HG03139 (cell line): ENCODE measurements at regions not wholly inside any gene's neighbourhood (a gene's known extent, or its start where the extent isn't known, plus 50 kb on each side); places are given as distances from the start of the nearest gene placed in this dataset.
"Not testable (repeated sequence)": the region's sequence is repeated elsewhere in the genome, so short reads cannot be mapped to it uniquely, and the experiment has no call there.

ENCODE experiments used
- ATAC-seq: cut with Tn5 transposase; IDR thresholded peaks from one replicate; pipeline ENCODE4 v1.9.1; 2021; ENCODE audit not compliant: unreplicated experiment

DNA sequence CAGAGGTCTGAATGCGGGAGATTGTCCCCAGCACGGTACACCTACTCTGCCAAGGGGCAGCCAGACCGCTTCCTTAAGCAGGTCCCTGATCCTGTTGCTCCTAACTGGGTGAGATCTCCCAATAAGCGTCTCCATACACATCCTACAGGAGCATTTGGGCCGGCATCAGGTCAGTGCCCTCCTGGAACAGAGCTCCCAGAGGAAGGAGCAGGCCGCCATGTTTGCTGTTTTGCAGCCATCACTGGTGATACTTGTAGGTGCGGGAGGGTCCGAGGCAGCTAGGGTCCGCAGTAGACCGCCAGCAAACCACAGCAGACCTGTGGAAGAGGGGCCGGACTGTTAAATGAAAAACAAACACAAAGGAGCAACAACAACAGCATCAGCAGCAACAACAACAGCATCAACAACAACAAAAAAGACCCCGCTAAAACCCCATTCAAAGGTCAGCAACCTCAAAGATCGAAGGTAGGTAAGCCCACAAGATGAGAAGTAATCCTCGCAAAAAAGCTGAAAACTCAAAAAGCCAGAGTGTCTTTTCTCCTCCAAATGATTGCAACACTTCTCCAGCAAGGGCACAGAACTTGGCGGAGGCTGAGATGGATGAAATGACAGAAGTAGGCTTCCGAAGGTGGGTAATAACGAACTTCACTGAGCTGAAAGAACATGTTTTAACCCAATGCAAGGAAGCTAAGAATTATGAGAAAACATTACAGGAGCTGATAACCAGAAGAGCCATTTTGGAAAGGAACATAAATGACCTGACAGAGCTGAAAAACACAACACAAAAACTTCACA lies 79.0 kb upstream of the CDH7 start:
- no peak for ATAC-seq

DNA sequence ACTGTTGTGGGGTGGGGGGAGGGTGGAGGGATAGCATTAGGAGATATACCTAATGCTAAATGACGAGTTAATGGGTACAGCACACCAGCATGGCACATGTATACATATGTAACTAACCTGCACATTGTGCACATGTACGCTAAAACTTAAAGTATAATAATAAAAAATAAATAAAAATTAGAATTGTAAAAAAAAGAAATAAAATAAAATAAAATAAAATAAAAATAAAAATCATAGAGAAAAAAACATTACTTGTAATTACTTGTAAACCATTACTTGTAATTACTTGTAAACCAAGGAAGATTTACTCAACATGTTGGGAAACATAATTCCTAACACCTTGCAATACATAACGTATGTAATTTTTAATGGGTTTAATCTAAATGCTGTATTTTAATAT lies 80.7 kb upstream of the CDH7 start:
- ATAC-seq = not testable (repeated sequence)

DNA sequence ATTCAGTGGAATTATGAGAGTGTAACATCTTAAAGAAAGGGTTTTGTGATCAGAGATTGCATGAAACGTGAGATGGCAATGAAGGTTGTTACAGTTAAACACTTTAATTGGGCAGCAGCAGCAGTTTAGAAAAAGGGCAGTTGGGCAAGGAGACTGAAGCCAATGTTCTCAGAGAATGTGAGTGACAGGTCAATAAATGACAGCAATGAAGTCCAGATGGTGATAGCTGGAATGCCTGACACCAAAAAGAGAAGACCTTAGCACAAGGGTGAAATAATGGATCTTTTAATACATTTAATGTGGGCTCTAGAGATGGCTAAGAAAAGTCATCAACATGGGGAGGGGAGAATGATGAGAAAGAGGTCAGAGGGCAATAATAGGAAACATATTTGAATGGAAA lies 89.4 kb upstream of the CDH7 start:
- no peak for ATAC-seq

DNA sequence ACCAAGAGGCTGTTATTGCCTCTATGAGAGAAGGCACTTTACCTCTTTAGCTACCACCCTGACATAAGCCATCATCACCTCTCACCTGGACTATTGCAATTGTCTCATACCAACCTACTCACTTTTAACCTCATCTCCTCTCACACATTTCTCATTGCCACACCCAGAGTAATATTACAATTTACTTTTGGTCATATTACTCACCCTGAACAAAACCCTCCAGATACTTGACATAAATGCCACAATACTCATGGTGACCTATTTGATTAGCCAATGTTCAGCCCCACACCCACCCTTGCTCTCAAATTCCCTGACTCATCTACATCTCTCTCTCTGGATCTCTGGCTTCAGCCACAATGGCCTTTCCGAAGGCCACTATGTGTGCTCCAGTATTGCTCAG lies 90.9 kb upstream of the CDH7 start:
- ATAC-seq = no peak

DNA sequence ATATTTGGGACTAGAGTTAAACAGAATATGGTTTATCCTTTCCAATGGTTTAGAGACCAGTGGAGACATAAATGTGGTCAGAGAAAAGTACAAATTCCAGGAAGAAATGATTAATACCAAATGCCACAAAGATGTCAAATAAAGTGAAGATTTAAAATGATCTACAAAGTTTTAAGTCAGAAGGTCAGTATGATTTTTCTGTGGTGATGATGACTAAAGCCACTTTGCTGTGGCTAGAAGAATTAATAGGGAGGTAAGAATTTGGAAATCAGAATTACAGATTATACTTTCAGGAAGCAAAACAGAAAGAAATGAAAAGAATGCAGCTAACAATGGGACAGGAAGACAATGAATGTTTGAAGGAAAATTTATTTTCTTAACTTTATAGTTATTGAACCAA lies 91.5 kb upstream of the CDH7 start:
- ATAC-seq = no peak

DNA sequence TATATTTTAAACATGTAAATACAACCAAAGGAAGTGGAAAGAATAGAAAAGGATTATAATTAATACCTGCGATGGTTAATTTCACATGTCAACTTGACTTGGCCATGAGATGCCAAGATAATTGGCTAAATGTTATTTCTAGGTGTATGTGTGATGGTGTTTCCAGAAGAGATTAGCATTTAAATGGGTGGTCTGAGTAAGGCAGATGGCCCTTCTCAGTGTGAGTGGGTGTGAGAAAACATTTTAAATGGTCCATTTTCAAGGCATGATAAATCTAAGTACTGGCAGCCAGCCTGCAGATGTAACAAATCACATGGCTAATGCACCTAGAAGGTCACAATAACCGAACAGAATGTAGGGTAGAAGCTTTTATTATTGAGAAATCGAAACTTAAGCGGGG lies 99.6 kb upstream of the CDH7 start:
- no peak for ATAC-seq

DNA sequence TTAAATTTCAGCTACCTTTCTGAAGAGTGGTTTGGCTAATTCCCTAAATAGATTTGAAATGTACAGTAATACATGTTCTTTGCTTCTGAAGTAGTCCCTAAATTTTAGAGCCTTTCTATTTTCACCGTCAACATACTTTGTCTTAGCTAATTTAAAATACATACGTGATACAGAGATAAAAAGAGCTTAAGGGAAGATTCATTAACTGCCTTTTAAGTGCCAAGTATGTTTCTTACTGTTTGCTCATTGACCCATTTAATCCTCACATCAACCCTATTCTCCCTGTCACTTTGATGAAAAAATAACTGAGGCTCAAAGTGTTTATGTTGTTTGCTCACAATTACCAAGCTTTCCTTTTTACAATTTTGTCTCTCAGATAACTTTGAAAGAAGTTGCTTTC lies 118.6 kb upstream of the CDH7 start:
- no peak for ATAC-seq

DNA sequence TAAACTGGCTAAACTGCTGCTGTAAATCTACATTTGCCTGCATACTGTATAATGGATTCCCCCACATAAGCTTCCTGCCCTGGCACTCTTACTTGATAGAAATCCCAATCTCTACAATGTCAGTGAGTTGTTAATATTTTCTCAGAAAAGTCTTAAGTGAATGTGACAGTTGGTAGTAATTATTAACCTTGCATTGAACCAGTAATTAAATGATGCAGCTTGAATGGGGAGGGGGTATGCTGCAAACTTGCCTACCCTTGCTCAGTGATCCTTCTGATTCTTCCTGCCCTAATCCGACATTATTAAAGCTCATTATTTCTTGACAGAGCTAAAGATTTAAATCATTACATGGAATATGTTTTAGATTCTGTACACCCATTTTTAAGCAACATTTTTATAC lies 119.0 kb upstream of the CDH7 start:
- ATAC-seq = no peak

DNA sequence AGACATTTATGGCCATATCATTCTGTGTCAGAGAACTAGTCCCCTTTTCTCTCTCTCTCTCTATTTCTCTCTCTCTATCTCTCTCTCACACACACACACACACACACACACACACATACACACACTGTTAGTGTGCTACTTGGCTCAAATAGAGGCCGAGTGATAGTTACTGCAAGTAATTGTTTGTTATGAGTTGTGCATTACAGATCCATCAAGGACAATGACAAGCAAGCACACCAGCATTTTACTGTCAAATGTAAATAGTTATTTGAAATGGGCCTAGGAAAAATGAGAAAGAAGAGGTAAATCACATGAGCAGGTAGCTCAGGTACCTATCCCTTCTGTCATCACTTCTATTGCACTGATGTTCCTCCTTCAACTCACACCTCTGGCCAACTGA lies 122.4 kb upstream of the CDH7 start:
- ATAC-seq = no peak

DNA sequence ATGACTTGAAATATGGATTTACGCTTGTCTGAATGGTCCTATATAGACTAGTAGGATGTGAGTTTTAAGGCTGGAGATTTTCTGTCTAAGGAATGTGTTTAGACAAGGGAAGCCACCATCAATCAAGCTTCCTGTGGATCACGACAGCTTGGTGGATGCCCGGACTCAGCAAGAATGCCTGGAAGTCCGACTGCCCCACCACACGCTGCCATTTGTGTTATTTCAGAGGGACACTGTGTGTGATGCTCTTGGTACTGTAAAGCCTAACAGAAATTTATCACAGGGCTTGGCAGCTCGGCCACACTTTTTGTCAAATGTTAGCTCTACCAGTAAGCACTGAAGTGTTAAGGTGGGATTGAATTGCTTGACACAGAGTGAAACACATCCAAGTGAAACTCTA lies 127.1 kb upstream of the CDH7 start:
- no peak for ATAC-seq

DNA sequence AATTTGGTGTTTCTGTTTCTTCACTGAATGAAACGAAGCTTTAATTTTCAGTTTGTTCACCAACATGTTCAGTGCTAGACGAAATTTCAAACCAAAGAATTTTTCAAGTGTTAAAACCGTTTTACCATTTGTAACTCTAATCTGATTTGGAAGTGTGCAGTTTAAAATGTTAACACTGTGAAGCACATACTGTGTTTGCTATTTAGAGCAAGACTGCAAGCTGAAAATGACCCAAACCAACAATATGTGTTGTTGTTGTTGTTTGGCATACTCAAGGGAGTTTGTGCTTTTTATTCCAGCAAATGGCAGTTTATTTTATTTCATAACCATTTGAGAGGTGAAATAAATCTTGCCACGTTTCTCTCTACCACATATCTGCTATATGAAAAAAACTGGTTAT lies 128.4 kb upstream of the CDH7 start:
- ATAC-seq = no peak

DNA sequence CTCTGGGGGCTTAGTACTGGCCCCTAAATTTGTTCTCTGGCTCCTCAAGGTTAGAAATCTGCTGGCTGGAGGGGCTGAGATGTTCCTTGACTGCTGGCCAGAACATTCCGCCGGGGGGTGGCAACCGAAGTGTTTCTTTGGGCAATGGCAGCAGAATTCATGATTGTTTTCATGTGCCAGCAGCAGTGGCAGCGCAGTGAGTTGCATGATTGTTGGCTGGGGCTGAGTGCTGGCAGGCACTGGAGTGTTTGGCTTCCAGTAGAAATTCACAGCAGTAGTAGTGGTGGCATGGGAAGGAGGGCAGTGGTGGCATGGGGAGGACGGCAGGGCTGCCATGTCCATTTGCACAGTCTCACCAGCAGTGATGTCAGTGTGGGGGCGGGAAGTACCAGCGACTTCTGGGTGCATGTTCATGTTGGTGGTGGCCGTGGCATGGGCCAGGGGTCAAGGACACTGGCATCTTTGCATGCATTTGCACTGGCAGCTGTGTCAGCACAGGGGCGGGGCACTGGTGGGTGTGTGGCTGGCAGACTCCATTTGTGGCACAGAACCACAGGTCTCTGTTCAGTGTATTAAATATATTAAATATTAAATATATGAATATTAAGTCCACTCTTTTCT lies 130.6 kb upstream of the CDH7 start:
- no peak for ATAC-seq

DNA sequence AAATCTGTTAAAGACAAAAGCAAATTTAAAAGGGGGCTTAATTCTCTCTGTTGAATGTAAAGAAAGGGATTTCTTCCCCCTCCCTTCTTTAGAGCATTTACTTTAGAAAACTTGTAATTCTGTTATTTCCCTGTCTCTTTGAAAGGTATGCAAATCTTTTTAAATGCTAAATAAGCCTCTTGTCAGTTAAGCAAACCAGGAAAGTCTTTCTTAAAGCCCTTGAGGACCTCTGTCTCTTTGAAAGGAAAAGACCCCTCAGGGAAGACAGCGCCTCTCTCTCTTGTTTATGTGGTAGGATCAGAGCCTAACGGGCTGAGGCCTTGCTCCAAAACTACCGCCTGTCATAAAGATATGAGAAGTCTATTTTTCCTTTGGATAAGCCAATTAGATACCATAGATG lies 139.9 kb upstream of the CDH7 start:
- no peak for ATAC-seq

DNA sequence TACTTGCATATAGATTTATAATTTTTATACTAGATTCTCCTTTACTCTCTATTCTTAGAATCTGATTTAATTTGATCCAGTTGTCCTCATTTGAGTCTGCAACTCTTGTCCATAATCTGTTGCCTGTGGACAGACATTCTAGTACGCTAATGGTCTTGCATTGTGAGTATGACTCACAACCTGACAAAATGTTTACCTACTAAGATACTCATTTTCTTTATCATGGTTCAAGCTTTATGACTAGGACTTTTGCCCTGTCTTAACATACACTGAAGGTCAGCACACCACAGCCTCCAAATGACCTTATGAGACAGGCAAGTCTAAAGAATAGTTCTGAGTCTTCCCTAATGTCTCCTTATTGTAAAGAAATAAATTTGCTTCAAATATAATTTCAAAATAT lies 142.3 kb upstream of the CDH7 start:
- ATAC-seq = no peak

DNA sequence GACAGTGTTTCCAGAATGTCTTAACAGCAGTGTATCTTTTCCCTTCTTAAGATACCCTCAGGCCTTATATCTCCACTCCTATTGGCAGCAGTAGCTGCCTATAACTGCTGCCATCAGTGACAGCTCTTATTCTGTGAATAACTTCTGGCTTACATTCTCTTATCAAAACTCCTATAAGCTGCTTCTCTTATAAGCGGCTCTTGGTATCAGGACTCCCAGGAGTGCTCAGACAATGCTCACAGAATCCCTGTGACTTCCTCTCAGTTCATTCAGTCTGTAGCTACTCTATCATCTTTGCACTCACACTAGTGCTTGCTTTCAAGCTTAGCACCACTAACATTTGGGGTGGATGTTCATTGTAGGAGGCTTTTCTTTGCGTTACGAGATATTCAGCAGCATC lies 143.7 kb upstream of the CDH7 start:
- no peak for ATAC-seq

DNA sequence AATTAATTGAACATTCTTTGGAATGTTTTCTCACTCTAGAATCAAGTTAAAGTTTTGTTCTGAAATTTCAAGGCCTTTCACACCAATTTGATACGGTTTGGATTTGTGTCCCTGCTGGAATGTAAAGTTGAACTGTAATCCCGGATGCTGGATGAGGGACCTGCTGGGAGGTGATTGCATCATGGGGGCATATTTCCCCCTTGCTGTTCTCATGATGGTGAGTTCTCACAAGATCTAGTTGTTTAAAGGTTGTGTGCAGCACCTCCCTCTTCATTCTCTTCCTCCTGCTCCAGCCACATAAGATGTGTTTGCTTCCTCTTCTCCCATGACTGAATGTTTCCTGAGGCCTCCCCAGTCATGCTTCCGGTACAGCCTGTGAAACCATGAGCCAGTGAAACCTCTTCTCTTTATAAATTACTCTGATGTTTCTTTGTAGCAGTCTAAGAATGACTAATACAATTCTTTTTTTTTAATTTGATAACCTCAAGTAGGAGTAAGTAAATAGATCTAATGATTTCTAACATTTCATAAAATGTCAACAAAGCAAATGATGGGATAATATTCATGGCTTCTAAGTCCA lies 144.2 kb upstream of the CDH7 start:
- ATAC-seq = no peak

DNA sequence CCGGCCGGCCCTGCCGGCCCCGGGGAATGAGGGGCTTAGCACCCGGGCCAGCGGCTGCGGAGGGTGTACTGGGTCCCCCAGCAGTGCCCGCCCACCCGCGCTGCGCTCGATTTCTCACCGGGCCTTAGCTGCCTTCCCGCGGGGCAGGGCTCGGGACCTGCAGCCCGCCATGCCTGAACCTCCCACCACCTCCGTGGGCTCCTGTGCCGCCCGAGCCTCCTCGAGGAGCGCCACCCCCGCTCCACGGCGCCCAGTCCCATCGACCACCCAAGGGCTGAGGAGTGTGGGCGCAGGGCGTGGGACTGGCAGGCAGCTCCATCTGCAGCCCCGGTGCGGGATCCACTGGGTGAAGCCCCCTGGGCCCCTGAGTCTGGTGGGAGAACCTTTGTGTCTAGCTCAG lies 145.5 kb upstream of the CDH7 start:
- not testable (repeated sequence) for ATAC-seq

DNA sequence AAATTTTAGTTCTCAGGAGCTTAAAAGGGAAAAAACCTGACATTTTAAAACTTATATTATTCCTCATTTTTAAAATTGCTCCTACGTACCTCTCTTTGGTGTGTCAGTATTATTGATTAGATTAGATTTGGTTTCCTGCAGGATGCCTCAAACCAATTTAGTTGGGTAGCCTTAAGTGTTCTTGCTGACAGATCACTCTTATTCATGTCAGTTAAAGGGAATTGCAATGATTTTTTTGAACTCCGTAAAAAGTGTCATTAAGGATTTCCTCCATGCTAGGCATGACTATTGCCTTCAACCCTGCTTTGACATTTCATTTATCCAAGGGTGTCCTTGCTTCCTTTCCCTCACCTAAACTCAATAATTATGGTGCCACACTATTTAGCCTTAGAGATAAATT lies 149.0 kb upstream of the CDH7 start:
- no peak for ATAC-seq

DNA sequence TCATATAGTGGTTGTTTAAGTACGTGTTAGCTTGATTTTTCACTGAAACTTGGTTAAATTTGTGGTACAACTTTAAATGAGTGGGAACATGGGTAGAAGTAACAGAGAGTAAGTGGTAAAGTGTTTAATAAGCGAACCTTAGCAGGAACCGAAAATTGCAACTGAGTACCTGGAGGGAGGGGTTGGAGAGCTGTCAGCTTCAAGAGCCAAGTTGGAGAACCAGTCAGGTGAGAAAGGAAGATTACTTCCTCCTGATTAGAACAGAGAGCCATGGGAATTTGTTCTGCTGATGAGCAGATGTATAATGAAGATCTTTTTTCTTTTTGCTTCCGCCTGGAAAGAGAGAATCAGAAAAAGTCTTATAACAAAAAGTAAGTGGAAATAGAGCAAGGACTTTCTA lies 158.4 kb upstream of the CDH7 start:
- no peak for ATAC-seq

DNA sequence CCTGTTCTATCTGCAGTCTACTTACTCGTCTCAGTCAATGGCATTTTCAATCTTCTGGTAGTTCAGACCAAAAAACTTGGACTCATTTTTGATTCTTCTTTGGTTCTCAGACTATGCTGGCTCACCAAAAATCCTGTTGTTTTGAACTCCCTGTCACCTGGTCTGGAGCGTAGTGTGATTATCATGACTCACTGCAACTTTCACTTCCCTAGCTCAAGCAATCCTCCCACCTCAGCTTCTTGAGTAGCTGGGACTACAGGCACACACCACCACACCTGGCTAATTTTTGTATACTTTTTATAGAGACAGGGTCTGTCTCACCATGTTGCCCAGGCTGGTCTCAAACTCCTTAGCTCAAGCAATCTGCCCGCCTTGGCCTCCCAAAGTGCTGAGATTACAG lies 163.3 kb upstream of the CDH7 start:
- ATAC-seq = no peak

DNA sequence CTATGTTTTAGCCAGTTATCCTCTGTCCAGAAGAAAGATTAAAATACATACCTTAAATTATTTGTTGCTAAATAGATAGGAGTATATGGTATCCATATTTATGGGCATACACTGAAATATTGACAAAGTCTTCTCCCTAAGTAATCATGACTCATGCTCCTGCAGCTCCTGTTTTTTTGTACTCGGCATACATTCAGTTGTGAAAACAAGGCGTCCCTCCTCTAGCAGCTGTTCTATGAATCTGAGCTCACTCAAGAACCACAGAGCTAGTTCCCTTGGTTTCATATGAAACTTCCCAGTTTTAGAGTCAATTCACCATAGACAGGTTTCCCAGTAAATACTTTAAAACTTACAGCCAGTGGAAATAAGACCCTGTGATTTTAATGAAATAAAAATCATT lies 168.7 kb upstream of the CDH7 start:
- not testable (repeated sequence) for ATAC-seq

DNA sequence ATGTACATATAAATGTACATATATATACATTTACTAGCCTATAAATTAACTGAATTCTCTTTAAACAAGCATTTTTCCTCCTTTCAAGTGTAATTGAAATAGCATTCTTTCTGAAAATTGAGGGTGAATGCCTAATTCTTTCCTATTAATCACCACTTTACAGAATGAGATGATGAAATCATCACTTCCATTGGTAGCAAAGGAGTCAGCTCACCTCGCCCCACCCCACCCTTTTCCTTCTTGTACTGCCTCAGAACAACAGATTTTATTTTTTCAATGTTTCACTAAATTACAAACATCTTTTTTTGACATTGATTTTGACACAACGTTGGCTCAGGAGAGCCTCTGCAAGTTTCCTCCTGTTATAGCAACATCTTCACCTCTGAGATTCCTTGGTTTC lies 181.9 kb upstream of the CDH7 start:
- ATAC-seq = no peak

DNA sequence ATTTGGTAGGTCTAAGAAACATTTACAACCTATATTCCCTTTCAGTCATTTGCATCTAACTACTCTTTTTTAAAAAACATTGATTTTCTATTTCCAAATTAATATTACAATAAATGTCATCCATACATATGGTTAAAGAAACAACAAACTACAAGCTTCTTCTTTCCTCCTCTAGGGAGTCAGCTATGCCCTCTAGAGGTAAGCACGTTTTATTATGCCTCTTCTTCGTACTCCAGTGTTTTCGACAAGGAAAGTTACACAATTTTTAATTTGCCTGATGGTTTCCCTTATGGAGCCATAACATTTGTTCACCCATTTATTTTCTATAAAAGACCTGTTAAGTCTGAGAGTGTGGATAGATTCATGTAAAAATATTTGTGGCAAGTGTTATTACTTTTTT lies 183.4 kb upstream of the CDH7 start:
- no peak for ATAC-seq
